Esophagus mucosa (tissue), 1 donor: ENCODE measurements at regions not wholly inside any gene's neighbourhood (a gene's known extent, or its start where the extent isn't known, plus 50 kb on each side); places are given as distances from the start of the nearest gene placed in this dataset.
"Not testable (repeated sequence)": the region's sequence is repeated elsewhere in the genome, so short reads cannot be mapped to it uniquely, and the experiment has no call there.

ENCODE experiments used
- ATAC-seq: fragments of 200-7000 bp; cut with Tn5 transposase; one replicate; pipeline ENCODE4 v1.9.1; 2020
- donor health status: DM: yes; HTN: yes; CAD: no.

GRCh38 chr6:81901551-81901966 lies 149.1 kb upstream of the TENT5A start:
- ATAC-seq, result no peak

GRCh38 chr6:81900616-81901015 lies 148.1 kb upstream of the TENT5A start:
- no peak for ATAC-seq

DNA sequence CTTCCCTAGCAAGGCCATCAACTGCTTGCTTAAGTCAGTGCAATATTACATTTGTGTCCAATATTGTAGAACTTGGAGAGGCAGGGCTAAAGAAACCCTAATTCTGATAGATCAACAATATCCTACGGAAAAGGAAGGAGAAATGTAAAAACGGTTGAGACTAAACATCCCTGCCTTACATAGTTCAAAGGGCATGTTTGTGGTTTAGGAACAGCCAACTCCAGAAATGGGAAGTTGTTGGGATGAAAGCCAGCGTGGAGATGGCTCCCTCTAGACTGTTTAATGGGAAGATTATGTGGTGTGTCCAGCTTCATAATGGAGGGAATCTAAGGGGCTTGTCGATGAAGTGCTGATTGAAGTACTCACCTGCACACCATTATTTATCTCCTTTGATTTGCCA lies 145.3 kb upstream of the TENT5A start:
- no peak for ATAC-seq

GRCh38 chr6:81896525-81897503 lies 144.3 kb upstream of the TENT5A start:
- ATAC-seq, result no peak

GRCh38 chr6:81895511-81896185 lies 143.2 kb upstream of the TENT5A start:
- ATAC-seq, result no peak

DNA sequence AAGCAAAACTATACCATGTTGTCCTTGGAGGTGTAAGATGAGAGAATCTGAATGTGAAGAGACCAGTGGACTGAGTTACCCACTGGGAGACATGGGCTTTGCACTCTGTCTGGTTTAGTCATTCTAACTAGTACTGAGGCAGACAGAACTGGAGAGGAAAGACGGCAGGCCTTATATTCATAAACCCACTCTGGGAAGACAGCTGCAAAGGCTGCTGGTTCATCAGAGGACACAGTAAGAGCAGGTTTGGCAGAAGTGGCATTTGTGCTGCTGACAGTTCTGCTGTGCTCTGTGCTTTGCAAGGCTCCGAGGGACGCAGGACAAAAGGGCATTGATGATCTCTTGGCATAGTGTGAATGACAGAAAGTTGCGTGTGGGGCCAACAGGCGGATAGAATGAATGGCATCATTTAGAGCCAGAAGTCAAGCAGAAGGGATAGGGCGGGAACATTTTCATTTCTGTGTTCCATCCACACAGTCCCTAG lies 142.3 kb upstream of the TENT5A start:
- no peak for ATAC-seq

- ATAC-seq, result no peak
Observed at GRCh38 chr6:81894306-81894705, 141.8 kb upstream of the TENT5A start.

GRCh38 chr6:81892891-81893290 lies 140.4 kb upstream of the TENT5A start:
- no peak for ATAC-seq

DNA sequence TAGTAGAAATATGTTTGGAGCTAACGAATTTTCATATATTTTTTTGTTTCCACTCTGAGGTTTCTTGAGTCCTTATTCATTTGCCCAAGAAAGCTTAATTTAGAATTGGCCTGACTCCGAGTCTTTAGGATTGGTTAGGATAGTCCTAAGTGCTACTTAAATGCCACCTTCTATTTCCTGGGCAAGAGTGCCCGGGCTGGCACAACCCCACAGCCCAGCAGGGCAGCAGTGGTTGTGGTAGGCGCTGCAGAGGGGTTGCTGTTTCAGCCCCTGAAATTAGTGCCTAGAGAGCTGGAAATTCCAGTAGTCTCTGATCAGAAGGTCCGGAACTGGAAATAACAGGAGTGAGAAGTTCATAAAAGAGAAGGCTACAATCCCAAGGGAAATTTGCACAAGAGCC lies 139.4 kb upstream of the TENT5A start:
- ATAC-seq, result no peak

GRCh38 chr6:81890846-81891245 lies 138.4 kb upstream of the TENT5A start:
- ATAC-seq, result no peak

DNA sequence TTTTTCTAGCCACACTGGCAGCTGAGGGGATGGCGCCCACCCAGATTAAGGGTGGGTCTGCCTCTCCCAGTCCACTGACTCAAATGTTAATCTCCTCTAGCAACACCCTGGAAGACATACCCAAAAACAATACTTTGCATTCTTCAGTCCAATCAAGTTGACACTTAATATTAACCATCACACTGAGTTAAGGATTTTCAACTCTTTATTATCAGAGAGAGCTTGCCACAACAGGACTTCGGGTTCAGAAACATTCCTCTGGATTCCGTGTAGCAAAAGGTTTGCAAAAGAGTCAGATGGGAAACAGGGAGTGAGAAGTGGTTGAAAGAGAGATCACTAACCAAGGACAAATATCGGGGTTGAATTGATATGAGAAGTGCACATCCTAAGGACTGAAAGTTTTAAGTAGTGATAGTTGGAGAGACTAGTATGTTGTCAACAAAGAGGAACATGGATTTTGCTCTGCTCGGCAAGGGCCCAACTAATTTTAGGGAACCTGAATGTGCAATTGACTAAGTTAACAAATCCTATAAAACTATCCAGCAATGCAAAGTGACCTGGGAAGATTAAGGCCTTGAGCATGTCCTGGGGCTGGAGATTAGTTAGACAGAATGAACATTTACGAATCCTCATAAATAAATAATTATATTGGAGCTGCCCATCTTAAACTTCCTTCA lies 137.0 kb upstream of the TENT5A start:
- ATAC-seq, result no peak

GRCh38 chr6:81886909-81887308 lies 134.4 kb upstream of the TENT5A start:
- not testable (repeated sequence) for ATAC-seq

DNA sequence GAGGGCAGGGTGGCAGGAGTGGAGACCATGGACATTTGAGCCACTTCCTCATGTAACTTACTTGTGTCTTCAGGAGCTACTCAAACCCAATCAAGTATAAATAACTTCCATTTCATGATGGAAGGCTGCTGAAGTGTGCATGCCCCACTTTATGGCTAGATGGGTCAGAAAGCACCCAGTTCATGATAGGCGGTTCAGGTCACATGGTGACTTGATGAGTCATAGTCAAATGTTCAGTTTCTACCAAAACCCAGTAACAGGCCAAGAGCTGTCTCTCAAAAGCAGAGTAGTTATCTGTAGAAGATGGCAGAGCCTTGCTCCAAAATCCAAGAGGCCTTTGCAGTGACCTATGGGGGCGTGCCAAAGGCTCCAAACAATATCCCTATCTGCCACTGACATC lies 133.7 kb upstream of the TENT5A start:
- ATAC-seq, result no peak

DNA sequence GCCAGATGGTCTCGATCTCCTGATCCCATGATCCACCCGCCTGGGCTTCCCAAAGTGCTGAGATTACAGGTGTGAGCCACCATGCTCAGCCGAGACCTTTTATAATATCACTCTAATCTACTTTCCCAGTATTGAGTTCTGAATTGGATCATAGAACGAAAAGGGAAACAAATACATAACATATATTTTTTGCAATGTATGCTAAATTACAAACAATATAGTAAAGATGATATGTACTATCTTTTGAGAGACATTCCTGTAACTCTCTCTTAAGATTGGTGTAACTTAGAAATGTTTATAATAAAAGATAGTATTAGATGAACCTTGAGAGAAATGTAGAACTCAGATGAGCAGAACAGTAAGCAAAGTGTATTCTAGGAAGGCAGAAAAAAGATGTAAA lies 129.2 kb upstream of the TENT5A start:
- no peak for ATAC-seq

GRCh38 chr6:81878479-81878878 lies 126.0 kb upstream of the TENT5A start:
- no peak for ATAC-seq

DNA sequence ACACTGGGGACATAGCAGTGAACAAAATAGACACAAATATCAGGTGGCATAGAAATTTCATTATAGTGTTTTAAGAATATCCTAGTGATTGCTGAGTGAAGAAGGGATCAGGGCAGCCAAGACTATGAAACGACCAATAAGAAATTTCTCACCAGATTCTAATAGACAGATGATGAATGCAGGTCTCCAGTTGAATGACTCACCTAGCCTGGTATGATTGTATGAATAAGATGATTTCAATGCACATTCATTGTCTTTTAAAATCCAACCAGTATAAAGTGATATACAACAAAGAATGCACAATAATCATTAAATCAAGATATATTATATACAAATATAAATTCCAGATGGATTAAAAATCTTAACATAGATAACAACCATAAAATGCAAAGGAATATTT lies 124.5 kb upstream of the TENT5A start:
- ATAC-seq, result no peak

DNA sequence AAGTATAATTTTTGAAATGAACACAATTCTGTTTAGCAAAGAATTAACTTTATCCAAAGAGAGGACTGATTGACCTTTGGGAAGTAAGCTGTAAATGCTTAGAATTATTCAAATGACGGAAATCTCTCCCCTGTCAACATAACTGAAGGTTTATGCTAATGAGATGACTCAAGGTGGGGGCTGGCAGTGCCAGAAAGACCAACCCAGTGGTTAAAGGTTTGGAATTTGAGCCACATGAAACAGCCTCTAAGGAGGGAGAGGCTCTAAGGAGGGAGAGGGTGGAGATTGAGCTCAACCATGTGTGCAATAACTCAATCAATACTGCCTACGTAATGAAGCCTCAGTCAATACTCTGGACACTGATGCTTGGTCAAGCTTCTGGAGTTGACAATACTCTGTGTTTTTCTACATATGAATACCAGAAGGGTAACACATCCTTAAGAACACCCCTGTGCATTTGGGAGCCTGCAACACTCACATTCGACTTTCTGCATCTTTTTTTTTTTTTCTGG lies 123.4 kb upstream of the TENT5A start:
- ATAC-seq, result no peak

DNA sequence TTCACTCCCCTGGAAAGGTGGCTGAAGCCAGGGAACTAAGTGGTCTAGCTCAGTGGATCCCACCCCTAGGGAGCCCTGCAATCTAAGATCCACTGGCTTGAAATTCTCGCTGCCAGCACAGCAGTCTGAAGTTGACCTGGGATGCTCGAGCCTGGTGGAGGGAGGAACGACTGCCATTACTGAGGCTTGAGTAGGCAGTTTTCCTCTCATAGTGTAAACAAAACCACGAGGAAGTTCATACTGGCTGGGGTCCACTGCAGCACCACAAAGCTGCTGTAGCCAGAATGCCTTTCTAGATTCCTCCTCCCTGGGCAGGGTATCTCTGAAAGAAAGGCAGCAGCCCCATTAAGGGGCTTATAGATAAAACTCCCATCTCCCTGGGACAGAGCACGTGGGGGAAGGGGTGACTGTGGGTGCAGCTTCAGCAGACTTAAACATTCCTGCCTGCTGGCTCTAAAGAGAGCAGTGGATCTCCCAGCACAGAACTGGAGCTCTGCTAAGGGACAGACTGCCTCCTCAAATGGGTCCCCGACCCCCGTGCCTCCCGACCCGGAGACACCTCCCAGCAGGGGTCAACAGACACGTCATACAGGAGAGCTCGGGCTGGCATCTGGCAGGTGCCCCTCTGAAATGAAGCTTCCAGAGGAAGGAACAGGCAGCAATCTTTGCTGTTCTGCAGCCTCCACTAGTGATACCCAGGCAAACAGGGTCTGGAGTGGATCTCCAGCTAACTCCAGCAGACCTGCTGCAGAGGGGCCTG lies 117.4 kb upstream of the TENT5A start:
- ATAC-seq, result not testable (repeated sequence)

DNA sequence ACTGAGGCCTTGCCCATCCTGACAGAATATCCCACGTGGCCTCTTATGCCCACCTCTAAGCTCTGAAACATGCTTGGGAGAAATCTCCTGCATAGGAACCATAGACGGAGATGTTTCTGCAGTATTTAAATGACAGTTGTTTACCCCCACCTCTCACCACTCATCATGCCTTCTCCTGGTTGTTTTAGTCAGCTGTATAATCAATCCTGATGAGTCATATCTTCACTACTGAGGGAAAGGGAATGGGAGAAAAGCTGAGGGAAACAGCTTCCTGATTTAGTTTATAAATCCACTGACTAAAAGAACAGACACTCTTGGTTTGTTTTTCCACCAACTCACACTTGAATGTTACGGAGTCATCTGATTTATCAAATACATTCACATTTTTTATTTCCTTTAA lies 113.2 kb upstream of the TENT5A start:
- no peak for ATAC-seq

DNA sequence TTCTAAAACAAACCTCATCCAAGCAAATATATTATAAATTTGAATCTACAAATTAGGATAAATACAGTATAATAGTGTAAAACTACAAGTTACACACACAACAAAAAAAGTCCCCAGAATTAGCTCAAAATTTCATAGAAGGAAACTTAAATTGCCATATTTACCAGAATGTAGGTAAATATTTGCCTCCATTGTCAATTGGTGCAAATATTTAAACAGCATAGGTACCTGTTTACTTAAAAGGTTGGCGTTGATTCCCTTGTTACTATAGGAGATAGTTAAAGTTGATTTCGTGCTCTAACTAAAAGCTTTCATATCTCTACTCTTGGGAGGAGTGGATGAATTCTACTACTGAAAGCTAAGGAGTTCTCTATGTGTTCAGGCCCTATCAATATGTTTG lies 111.6 kb upstream of the TENT5A start:
- ATAC-seq, result no peak

GRCh38 chr6:81863123-81863522 lies 110.6 kb upstream of the TENT5A start:
- no peak for ATAC-seq

GRCh38 chr6:81861281-81861680 lies 108.8 kb upstream of the TENT5A start:
- no peak for ATAC-seq
